GM12875 (cell line): ENCODE measurements at regions not wholly inside any gene's neighbourhood (a gene's known extent, or its start where the extent isn't known, plus 50 kb on each side); places are given as distances from the start of the nearest gene placed in this dataset.

ENCODE experiments used
- H3K4me3 ChIP-seq: one replicate; pipeline ENCODE4 v1.5.1; 2011; ENCODE audit warnings: low read depth, low read length, control low read depth
- CTCF ChIP-seq: IDR thresholded peaks from 2 replicates; pipeline ENCODE4 v1.5.1; 2011; ENCODE audit warnings: low read depth, mild to moderate bottlenecking, control low read depth, inconsistent platforms, low read length, moderate library complexity, borderline replicate concordance; ENCODE audit not compliant: insufficient read depth

GRCh38 chrX:118211891-118212816 lies 95.5 kb upstream of the KLHL13 start:
- H3K4me3 ChIP-seq = peak overlapping the region; percentile 36

GRCh38 chrX:118212817-118213183 lies 96.2 kb upstream of the KLHL13 start:
- no peak for TF ChIP-seq CTCF
- H3K4me3 ChIP-seq = no peak overlapping the region

More at GRCh38 chrX:118211891-118212816, 95.5 kb upstream of the KLHL13 start:
- TF ChIP-seq CTCF = no peak

GRCh38 chrX:118215346-118215745 lies 98.7 kb upstream of the KLHL13 start:
- no peak overlapping the region for H3K4me3 ChIP-seq
- TF ChIP-seq CTCF = no peak

- H3K4me3 ChIP-seq = no peak overlapping the region
- no peak for TF ChIP-seq CTCF
These were observed 99.5 kb upstream of the KLHL13 start for GRCh38 chrX:118216087-118216486.

- no peak for TF ChIP-seq CTCF
- no peak overlapping the region for H3K4me3 ChIP-seq
These were observed 99.9 kb upstream of the KLHL13 start for GRCh38 chrX:118216509-118216908.

- no peak for TF ChIP-seq CTCF
- H3K4me3 ChIP-seq = no peak overlapping the region
These were observed 101.5 kb upstream of the KLHL13 start for GRCh38 chrX:118218079-118218478.

GRCh38 chrX:118218940-118219339 lies 102.3 kb upstream of the KLHL13 start:
- H3K4me3 ChIP-seq = no peak overlapping the region
- no peak for TF ChIP-seq CTCF
